GM18498 (cell line): ENCODE measurements at regions not wholly inside any gene's neighbourhood (a gene's known extent, or its start where the extent isn't known, plus 50 kb on each side); places are given as distances from the start of the nearest gene placed in this dataset.
A peak's percentile ranks its signal among the peaks of the same experiment; 100 is the strongest.
"Not testable (repeated sequence)": the region's sequence is repeated elsewhere in the genome, so short reads cannot be mapped to it uniquely, and the experiment has no call there.

Experiments used
- ATAC-seq: cut with Tn5 transposase; IDR thresholded peaks from one replicate; pipeline ENCODE4 v1.9.1; 2021; ENCODE audit warnings: mild to moderate bottlenecking, moderate library complexity; ENCODE audit not compliant: unreplicated experiment

DNA sequence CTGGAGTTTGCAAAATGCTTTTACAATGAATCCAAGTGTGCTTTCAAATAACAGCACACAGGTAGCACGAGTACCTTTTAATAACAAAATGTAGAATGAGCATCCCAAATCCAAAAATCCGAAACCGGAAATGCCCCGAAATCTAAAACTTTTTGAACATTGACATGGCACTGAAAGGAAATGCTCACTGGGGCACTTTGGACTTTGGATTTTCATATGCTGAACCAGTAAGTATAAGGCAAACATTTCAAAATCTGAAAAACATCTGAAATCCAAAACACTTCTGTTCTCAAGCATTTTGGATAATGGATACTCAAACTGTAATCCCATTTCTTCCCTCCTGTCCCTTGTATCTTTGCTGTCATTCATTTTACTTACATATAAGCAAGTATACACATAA is 50.1 kb downstream of the GCNT4 start:
- ATAC-seq: no peak

DNA sequence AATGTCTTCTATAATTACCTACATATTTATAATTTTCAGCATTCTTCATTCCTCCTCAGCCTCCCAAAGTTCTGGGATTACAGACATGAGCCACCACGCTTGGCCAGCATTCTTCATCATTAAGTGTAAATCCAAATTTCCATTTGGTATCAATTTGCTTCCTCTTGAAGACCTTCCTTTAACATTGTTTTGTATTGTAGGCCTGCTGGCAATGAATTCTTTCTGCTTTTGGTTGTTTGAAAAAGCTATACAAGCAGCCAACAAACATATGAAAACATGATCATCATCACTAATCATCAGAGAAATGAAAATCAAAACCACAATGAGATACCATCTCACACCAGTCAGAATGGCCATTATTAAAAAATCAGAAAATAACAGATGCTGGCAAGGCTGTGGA is 56.4 kb downstream of the GCNT4 start:
- no peak for ATAC-seq

DNA sequence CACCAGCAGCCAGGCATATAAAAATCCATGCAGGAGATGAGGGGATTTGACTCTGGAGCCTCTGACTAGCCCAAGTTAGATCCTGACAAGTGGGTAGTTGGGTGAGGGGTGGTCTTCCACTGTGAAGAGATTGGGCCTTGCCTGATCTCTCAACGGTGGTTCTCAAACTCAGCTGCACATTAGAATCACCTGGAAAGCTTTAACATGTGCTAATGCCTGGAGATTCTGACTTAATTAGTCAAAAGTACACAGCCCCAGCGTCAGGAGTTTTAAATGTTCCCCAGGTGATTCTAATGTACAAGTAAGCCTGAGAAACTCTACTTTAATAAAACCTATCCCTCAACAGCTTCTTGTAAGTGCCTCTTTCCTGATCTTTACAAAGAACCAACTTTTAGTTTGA is 57.5 kb downstream of the GCNT4 start:
- no peak for ATAC-seq

DNA sequence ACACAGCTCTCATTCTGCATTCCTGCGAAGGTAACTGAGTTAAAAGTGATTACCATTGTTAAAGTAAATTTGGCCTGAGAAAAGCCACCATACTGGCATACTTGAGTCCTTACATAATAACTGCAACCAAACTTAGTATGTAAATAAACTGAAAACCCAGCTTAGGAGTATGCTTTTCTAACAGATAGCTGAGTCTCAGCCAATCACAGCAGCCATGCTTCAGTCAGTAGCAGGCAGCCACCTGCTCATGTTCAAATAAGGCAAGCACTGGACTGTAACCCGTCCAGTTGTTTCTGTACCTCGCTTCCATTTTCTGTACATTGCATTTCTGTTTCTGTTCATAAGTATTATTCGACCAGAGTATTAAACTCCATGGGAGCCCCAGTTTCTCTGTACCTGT is 58.6 kb downstream of the GCNT4 start:
- ATAC-seq: no peak

DNA sequence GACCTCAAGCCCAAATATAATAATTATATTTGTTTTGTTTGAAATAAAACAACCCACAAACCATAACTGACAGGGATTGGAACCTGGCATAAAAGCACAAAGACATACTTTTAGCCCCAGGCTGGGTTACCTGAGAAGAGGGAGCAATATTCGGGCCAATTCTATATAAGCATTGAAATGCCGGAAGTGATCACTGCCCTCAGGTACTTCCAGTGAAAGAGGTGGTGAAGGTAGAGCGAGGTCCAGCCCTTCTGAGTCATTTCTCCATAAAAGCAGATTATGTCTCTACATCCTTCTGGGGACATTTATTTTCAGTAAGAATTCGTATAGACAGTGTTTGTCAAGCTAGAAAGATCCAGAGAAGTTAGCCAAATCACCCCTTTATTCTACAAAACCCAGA is 59.6 kb downstream of the GCNT4 start:
- no peak for ATAC-seq

DNA sequence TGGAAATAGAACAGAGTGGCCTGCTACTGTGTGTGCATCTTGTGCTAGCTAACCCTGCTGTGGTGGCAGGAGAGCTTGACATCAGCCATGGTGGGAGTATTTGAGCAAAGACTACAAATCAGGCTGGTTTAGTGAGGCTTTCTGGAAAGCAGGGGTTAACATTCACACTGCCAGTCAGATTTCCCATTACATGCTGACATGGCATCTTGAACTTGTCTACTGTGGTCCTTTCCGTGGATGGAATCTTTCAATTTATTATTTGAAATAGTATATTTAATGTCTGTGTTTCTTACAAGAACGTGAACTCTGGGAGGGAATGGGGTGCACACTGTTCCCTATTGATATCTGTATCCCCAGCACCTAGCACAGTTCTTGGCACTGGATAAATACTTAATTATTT is 60.8 kb downstream of the GCNT4 start:
- ATAC-seq: no peak

DNA sequence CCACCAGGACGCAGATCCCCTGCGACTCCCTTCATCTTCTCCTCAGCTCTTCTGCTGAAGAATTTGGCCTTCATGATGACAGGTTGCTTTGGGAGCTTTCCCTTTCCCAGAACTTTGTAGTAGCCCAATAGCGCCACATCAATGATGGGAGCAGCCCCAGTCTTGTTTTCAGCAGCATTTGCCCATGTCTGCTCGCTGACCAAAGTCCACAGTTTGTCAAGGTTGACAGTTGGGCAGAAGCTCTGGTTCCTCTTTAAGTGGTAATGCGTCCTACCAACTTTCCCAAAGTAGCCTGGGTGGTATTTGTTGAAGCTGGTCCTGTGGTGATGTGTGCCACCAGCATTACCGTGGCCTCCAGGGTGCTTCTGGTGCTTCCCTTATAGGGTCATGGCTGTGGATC is 62.2 kb downstream of the GCNT4 start:
- ATAC-seq: no peak

DNA sequence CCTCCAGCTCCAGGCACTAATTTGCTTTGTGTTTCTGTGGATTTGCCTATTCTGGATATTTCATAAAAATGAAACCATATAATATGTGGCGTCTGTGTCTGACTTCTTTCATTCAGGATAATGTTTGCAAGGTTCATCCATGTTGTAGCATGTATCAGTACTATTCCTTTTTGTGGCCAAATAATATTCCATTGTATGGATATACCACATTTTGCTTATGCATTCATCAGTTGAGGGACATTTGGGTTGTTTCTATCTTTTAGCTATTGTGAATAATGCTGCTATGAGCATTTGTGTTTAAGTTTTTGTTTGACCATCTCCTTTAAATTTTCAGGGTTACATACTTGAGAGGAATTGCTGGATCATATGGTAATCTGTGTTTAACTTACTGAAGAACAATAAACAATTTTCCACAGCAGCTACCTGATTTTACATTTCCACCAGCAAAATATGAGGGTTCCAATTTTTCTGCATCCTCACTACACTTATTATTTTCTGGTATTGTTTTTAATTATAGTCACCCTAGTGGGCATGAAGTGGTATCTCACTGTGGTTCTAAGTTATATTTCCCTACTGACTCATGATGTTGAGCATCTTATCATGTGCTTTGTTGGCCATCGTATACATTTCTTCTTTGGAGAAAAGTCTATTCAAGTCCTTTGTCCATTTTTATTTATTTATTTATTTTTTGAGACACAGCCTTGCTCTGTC is 63.9 kb downstream of the GCNT4 start:
- no peak for ATAC-seq

DNA sequence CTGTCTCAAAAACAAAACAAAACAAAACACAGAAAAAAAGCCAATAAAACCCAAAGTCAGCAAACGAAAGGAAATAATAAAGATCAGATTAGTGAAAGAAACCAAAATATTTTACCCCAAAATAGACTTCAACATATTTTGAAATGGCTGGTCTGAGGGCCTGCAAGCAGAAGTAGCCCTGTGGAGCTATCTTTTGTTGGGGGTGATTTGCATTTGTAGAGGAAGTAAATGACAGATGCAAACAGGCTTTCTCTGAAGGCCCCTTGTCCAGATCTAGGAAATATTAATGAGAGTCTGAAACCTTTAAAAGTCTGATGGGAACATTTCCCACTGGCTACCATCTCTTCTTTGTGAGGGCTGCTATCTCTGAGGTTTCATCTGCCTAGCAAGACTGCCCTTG is 74.0 kb downstream of the GCNT4 start:
- ATAC-seq: peak; percentile 53

DNA sequence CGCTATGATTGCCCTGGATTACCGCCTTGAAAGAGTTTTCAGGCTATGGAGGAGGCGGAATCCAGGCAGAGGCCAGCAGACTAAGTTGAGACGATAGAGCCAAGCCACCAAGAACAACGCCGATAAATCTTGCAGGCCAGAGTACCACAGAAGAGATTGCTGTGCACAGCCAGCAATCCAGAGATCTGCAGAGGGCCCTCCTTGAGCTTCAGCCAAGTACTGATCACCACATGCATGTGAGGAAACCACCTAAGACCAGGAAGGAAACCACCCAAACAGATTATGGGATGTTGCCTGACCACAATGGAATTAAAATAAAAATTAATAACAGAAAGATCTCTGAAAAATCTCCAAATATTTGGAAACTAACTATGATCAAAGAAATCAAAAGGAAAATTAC is 74.9 kb downstream of the GCNT4 start:
- ATAC-seq: no peak

DNA sequence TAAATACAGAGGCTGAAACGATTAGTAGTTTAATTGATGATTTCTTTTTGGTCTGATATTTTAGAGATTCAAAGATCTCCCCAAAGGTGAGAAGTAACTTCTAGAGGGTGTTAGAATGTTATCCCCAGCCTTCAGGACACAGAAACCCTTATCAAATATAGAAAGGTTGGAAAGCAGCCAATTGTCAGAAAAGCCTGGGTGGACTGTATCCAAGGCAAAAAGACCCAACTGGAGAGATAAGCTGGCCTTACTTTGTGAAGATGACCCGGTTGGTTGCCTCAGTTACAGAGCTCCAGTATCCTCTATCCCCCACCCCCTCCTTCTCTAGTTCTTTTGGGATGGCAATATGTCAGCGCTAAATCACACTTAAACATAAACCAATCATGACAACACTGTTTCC is 75.7 kb downstream of the GCNT4 start:
- no peak for ATAC-seq

DNA sequence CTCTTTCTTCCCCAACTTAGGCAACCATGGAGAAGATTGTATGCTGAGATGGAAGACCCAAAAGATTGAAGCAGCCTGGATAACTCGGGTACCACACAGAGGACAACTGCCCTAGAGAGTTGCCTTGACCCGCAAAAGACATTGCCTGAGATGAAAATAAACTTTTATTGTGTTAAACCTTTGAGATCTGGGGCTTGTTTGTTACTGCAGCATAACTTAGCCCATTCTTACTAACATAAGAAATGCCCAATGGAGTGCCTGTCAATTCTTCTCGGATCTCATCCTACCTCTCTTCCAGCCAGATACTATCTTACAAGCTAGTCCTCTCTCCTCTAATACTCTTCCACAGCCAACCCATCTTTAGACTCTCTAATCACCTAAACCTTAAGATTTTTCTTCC is 76.8 kb downstream of the GCNT4 start:
- no peak for ATAC-seq

DNA sequence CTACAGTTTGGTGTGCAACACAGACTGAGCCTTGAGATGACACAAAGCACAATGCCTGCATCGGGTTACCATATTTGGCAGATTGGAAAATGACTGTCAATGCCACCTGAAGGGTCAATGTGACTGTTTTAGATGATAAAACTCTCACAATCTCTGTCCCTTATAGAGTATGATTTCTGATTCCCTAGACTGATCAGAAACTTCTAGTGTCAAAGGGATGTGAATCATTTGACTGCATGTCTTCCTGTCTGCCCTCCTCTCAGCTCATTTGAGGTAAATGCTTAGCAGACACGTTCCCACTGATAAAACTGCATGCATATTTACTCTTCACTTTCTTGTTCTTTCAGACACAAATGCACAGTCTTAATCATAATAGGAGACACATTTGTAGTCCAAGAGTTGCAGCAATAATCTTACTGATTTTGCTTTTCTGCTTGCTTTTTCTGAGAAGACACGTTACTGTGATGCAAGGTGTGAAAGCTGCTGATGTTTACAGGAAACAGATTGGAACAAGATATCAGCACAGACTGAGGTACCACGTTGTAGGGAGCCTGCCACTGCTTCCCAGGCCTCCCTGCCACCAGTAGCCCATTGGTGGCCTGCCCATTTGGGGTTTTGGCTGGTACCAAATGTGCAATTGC is 77.8 kb downstream of the GCNT4 start:
- ATAC-seq: no peak

DNA sequence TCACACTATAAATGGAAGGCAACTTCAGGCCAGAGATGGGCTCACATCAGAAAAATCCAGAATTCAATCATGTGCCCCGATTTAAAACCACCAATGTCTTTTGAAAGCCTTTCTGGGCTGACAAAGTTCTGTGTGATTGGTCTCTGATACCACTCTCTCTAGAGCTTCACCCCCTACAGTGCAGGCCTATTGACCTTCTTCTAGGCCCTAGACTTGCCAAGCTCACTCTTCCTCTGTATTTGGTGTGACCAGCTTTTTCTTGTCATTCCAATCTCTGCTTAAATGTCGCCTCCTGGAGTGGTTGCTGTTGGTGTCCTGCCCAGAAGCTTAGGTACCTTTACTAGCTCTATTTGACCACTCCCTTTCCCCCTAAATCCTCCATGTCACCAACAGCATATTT is 78.7 kb downstream of the GCNT4 start:
- no peak for ATAC-seq

DNA sequence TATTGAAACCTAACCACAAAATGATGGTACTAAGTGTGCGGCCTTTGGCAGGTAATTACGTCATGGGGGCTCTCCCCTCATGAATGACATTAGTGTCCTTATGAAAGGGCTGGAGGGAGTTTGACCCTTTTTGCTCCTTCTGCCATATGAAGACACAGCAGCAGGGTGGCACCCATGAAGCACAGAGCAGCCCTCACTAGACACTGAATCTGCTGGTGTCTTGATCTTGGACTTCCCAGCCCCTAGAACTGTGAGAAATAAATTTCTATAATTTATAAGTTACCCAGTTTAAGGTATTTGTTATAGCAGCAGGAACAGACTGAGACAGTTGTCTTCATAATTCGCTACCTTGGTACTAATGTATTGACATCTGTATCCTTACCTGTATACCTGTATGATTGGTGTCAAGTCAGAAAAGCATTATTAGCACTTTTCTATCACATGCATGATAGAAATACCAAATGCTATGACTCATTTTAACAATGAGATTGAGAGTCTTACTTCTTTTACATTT is 80.4 kb downstream of the GCNT4 start:
- no peak for ATAC-seq

DNA sequence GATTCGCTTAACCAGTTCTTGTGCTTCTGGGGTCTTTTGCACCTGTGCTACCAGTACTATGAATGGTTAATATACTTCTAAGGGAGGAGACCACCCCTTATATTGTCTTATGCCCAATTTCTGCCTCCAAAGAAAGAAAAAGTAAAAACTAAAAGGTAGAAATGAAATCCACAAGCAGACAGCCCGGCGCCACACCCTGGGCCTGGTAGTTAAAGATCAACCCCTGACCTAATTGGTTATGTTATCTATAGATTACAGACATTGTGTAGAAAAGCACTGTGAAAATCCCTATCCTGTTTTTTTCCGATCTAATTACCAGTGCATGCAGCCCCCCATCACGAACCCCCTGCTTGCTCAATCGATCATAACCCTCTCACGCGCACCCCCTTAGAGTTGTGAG is 81.5 kb downstream of the GCNT4 start:
- ATAC-seq: not testable (repeated sequence)

DNA sequence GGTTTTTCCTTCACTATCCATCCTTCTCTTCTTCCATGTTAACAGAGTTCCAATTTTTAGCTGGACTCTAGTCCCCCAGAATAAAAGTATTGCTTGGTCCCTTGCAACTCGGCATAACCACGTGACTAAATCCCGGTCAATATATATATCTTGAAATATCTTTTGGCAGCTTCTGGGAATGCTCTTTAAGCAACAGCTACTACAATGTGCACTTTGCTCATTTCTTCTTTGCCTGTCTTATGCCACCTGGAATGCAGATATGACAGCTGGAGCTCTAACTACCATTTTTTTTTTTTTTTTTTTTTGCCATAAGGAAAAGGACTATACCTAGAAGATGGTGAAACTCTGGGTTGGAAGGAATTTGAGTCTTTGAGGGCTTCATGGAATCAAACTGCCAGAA is 82.6 kb downstream of the GCNT4 start:
- no peak for ATAC-seq

DNA sequence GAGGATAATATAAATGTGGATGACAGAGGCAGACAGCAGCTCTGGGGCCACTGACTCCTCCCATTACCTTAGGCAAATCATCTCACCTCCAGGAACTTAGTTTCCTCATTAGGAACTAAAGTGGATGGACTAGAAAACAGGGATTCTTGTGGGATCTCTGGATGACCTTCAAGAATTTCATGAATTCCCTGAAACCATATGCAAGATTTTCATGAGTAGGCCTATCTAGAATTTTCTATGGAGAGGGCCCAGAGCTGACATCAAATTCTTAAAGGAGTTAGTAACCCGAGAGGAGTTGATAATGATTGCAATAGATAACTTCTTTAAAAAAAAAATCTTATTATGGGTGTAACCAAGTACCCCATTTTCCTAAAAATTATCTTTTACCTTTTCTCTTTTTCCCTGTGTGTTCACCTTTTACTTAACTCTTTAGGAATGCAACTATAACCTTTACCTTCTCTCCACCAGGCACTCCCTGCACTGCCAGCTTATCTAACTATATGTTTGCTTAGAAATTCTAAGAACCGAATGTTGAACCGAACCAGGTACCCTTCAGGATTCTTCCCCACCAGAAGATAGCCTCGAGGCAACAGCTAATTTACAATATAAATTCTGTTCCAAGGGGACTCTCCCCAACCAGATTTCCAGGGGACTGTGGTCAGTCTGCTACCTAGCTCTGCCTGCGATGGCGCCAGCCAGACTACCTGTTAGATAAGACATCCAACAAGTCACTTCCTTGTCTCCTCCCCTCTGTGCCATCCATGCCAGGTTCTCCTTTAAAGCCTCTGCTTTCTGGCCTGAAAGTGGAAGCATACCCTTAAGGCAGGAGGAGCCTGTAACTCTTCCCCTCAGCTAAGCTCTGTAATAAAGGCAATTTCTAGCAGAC is 86.0 kb downstream of the GCNT4 start:
- ATAC-seq: no peak

DNA sequence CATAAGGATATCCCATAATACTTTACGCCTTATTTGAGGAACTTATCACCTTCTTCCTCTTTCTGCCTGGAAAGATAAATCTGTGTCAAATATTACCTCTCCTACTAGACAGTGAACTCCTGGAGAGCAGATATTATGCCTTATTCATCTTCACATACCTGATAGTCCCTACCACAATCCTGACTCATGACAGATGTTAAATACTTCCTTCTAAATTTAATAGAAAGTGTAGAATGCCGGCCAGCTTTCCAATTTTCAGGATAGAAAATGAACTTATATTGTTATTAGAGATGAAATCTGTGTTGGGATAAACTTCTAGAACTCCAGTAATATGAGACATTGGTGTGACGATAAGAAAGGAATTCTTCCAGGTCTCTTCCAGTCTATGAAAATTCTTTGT is 89.0 kb downstream of the GCNT4 start:
- no peak for ATAC-seq

DNA sequence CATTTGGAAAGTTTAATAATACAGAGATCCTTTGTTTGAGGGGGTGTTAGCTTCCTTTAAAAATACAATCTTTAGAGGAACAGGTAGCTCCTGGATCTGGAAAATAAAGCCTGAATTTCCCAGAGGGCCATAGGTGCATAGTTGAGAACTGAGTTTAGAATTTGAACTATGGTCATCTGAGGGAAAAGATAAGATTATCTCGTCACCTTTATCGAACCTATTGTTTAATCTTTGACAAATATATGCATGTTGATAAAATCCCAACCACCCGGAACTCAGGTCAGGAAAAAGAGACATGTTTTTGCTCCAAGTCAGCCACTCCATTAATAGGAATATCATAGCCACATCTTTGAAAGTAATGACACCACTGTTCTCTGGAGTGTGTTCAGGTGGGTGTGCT is 91.7 kb upstream of the FAM169A start:
- no peak for ATAC-seq

DNA sequence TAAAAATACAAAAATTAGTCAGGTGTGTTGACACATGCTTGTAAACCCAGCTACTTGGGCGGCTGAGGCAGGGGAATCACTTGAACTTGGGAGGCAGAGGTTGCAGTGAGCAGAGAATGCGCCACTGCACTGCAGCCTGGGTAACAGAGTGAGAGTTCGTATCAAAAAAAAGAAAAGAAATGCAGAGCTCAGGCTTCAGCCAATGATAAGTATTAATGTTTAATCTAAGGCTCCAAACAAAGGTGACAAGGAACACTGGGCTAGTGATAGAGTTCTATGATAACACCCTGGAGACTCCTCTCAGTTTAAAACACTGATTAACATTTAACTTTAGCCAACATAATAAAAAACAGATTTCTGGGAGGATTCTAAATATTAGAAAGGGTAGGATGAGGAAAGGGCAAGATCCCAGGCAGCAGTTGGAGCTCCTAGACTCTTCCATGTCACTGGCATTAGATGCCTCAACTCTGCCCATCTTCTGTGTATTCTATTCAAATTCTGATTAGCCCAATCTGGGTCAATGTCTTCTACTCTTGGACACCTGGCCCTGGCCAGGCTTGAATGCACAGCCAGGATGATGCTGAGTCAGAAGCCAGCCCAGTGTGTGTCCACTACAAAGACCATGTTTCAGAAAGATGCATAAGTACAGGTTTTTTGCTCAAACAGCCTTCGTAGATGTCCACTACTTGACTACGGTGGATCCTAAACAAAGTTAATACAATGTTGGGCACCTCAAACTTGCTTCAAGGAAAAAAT is 91.0 kb upstream of the FAM169A start:
- ATAC-seq: no peak
